Esophagus muscularis mucosa (tissue), 3 donors: ENCODE measurements at regions not wholly inside any gene's neighbourhood (a gene's known extent, or its start where the extent isn't known, plus 50 kb on each side); places are given as distances from the start of the nearest gene placed in this dataset.

Source experiments
- small RNA-seq, 3 donors: library from RNA; depleted of rRNA; stranded (forward); fragments of <200 nt; gene quantifications; one replicate each; pipeline ENCODE3, GENCODE V24; 2016

Small RNAs in the stretch of these regions (small RNA-seq; reads per million reads assigned to genes)
- gene AP003385.4, result 0 reads per million in 3 donors
- gene AP003716.2, result 0 reads per million in 3 donors
- gene RNU6-46P, result 0 reads per million in 3 donors
